Hepatocyte (in vitro differentiated cells): ENCODE measurements at regions not wholly inside any gene's neighbourhood (a gene's known extent, or its start where the extent isn't known, plus 50 kb on each side); places are given as distances from the start of the nearest gene placed in this dataset.

Experiments
- CTCF ChIP-seq: fragments of 200-600 bp; sonication (generic); IDR thresholded peaks from 2 replicates; pipeline ENCODE4 v1.5.1; 2016; ENCODE audit warnings: antibody characterized with exemption, mild to moderate bottlenecking; ENCODE audit not compliant: poor library complexity
- EZH2 ChIP-seq: fragments of 200-600 bp; sonication (generic); IDR thresholded peaks from 2 replicates; pipeline ENCODE4 v1.6.1; 2016; ENCODE audit warnings: antibody characterized with exemption, mild to moderate bottlenecking, borderline replicate concordance

- no peak for TF ChIP-seq CTCF
- no peak for TF ChIP-seq EZH2
These were observed 2277.7 kb upstream of the AGA start for GRCh38 chr4:179719766-179720450.
